ENCODE measurements at regions not wholly inside any gene's neighbourhood (a gene's known extent, or its start where the extent isn't known, plus 50 kb on each side); places are given as distances from the start of the nearest gene placed in this dataset.

- TF ChIP-seq CTCF (IDR thresholded peaks at IDR 0.05; ENCODE audit: extremely low read depth, insufficient read depth, missing control alignments): no peak
- in situ Hi-C loops (cut with MboI; ENCODE audit: low pct_unique_long_range_greater_than_20kb, low sequenced_read_pairs, unreplicated experiment): no loop called here
These were observed 247.2 kb downstream of the TEX29 start for GRCh38 chr13:111567637-111568036.

DNA sequence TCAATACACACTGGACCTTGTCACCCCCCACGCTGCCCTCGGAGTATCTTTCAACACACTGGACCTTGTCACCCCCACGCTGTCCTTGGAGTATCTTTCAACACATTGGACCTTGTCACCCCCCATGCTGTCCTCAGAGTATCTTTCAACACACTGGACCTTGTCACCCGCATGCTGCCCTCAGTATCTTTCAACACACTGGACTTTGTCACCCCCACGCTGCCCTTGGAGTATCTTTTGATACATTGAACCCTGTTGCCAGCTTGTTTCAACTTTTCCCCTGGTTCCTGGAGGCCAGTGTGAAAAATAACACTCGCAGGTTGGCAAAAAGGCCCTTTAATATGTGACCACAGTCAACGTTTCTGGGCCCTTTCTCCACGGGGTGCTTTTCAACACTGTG lies 247.8 kb downstream of the TEX29 start:
- in situ Hi-C loops (cut with MboI; ENCODE audit: low pct_unique_long_range_greater_than_20kb, low sequenced_read_pairs, unreplicated experiment): no loop called here
- no peak for TF ChIP-seq CTCF (IDR thresholded peaks at IDR 0.05; ENCODE audit: extremely low read depth, insufficient read depth, missing control alignments)
- no peak for DNase-seq (ENCODE audit: low spot score)

More at GRCh38 chr13:111567637-111568036, 247.2 kb downstream of the TEX29 start:
- no peak for DNase-seq (ENCODE audit: low spot score)

DNA sequence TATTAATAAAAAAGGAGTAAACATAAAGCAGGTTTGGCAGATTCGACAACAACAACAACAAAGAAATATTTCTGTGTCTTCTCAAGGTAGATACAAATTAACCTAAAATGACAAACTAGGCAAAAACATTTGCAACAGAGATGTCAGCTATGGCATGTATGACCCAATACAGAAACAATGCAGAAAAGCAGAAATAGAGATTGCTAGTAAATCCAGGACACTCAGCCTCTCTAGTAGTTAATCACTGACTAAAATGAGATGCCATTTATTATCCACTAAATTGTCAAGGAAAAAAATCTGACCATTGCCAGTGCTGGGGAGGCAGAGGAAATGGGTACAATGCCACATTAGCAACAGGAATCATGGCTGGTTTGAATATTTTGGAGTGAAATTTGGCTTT lies 250.5 kb downstream of the TEX29 start:
- no peak for TF ChIP-seq CTCF (IDR thresholded peaks at IDR 0.05; ENCODE audit: extremely low read depth, insufficient read depth, missing control alignments)
- in situ Hi-C loops (cut with MboI; ENCODE audit: low pct_unique_long_range_greater_than_20kb, low sequenced_read_pairs, unreplicated experiment): no loop called here
- no peak for DNase-seq (ENCODE audit: low spot score)

DNA sequence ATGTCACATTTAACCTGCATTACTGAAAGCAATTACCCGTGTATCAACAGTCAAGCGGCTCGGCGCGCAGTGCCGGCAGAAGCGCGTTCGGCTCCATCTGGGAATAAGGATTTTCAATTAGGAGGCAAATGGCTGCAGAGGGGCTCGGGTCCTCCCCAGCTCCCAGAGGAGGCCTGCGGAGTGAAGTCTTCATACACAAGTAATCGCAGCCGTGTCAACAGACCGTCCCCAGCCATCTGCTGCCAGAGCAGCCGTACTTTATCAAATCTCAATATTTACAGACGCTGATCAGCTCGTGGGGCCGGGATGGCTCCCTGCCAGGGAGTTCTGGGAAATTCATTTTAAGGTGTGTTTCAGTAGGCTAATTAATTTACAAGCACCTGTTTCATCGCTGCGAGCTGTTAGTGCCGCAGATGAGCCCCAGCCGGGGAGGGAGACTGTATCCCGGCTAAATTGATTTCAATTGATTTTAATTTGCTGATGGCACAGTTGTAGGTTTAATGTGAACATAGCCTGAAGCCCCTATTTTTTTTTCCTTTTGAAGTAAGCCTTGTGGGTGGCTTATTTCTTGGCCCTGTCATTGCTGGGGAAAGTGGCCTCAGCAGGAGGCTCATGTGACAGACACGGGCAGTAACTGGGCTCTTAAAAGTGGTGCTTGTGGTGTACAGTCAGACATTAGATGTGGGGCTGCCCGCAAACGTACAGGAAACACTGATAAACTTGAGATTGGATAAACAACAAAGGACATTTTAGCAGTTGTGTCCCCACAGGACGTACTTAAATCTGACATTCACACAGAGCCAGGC lies 252.7 kb downstream of the TEX29 start:
- in situ Hi-C loops (cut with MboI; ENCODE audit: low pct_unique_long_range_greater_than_20kb, low sequenced_read_pairs, unreplicated experiment): no loop called here
- DNase-seq (ENCODE audit: low spot score): no peak

GRCh38 chr13:111573801-111574200 lies 253.4 kb downstream of the TEX29 start:
- no peak for DNase-seq (ENCODE audit: low spot score)
- in situ Hi-C loops (cut with MboI; ENCODE audit: low pct_unique_long_range_greater_than_20kb, low sequenced_read_pairs, unreplicated experiment): no loop called here
- TF ChIP-seq CTCF (IDR thresholded peaks at IDR 0.05; ENCODE audit: extremely low read depth, insufficient read depth, missing control alignments): no peak

More for the DNA sequence above, 252.7 kb downstream of the TEX29 start:
- no peak for TF ChIP-seq CTCF (IDR thresholded peaks at IDR 0.05; ENCODE audit: extremely low read depth, insufficient read depth, missing control alignments)

GRCh38 chr13:111575276-111575675 lies 254.8 kb downstream of the TEX29 start:
- DNase-seq (ENCODE audit: low spot score): no peak
- TF ChIP-seq CTCF (IDR thresholded peaks at IDR 0.05; ENCODE audit: extremely low read depth, insufficient read depth, missing control alignments): no peak
- in situ Hi-C loops (cut with MboI; ENCODE audit: low pct_unique_long_range_greater_than_20kb, low sequenced_read_pairs, unreplicated experiment): no loop called here
